A549 (cell line): ENCODE measurements at regions not wholly inside any gene's neighbourhood (a gene's known extent, or its start where the extent isn't known, plus 50 kb on each side); places are given as distances from the start of the nearest gene placed in this dataset.

Source experiments
- ATAC-seq, 2 experiments: fragments of 200-7000 bp in 1 of 2; fragments of >200 bp in 1 of 2; cut with Nextera tagmentation in 1 of 2; cut with Tn5 transposase in 1 of 2; 3 replicates each; pipeline versions ENCODE4 v1.8.0 to v1.9.1; 2018 to 2020; ENCODE audit warnings: mild to moderate bottlenecking in 1 of 2, moderate library complexity in 1 of 2
- CTCF ChIA-PET: fragments of 300-600 bp; sonication (Branson Sonifier 250); formaldehyde crosslinking; extraction: SDS; loops from one replicate; lab custom pipeline; 2021; ENCODE audit warnings: antibody characterized with exemption, inconsistent platforms; lab: Yijun Ruan, JAX
- POLR2A ChIA-PET: fragments of 350-600 bp; formaldehyde crosslinking; extraction: SDS; loops from one replicate; lab custom pipeline; 2021; ENCODE audit warnings: antibody characterized with exemption, inconsistent platforms; lab: Yijun Ruan, JAX
- DNase-seq, 2 experiments: peaks; one replicate each; pipeline versions ENCODE4 v3.0.0 to v3.0.0-alpha.2; 2011 to 2016; ENCODE audit warnings: low read depth in 1 of 2, low spot score in 1 of 2
- FAIRE-seq: peaks from 2 replicates; lab custom pipeline; 2011; peaks lifted over from hg19 to GRCh38; lab: Jason Lieb, UNC
- H3K27ac ChIP-seq, 2 experiments: fragments of >200 bp; sonication (Bioruptor Twin); formaldehyde crosslinking; 3 replicates each; pipeline ENCODE4 v1.5.1; 2016 to 2017
- H3K4me1 ChIP-seq: fragments of >200 bp; sonication (Bioruptor Twin); formaldehyde crosslinking; 3 replicates; pipeline ENCODE4 v1.6.1; 2016
- H3K4me2 ChIP-seq: fragments of >200 bp; sonication (Bioruptor Twin); formaldehyde crosslinking; 3 replicates; pipeline ENCODE4 v1.6.1; 2016
- H3K4me3 ChIP-seq: fragments of >200 bp; sonication (Bioruptor Twin); formaldehyde crosslinking; 3 replicates; pipeline ENCODE4 v1.5.1; 2016
- H3K9me3 ChIP-seq: fragments of >200 bp; sonication (Bioruptor Twin); formaldehyde crosslinking; 3 replicates; pipeline ENCODE4 v1.6.1; 2016
- CBX8 ChIP-seq: fragments of 200-600 bp; sonication (generic); IDR thresholded peaks from 2 replicates; pipeline ENCODE4 v1.6.1; 2016
- CEBPB ChIP-seq, 2 experiments: fragments of >200 bp in 1 of 2; sonication (Bioruptor Twin) in 1 of 2; formaldehyde crosslinking in 1 of 2; IDR thresholded peaks; 2 replicates each; pipeline ENCODE4 v1.6.1; 2012 to 2016
- CHD4 ChIP-seq: fragments of 200-600 bp; sonication (generic); IDR thresholded peaks from 2 replicates; pipeline ENCODE4 v1.6.1; 2016; ENCODE audit warnings: antibody characterized with exemption, mild to moderate bottlenecking, borderline replicate concordance
- EHF ChIP-seq: fragments of 250-450 bp; sonication (Bioruptor Pico); IDR thresholded peaks from 2 replicates; pipeline ENCODE4 v1.5.0; 2020; ENCODE audit warnings: mild to moderate bottlenecking
- EHMT2 ChIP-seq: fragments of 200-600 bp; sonication (generic); IDR thresholded peaks from 2 replicates; pipeline ENCODE4 v1.6.1; 2016; ENCODE audit warnings: antibody characterized with exemption, low read depth, mild to moderate bottlenecking, moderate library complexity
- ELK1 ChIP-seq: fragments of 150-350 bp; IDR thresholded peaks from 2 replicates; pipeline ENCODE4 v1.6.1; 2014; ENCODE audit warnings: low read depth, mild to moderate bottlenecking, low read length
- EP300 ChIP-seq, 2 experiments: fragments of >200 bp; sonication (Bioruptor Twin); formaldehyde crosslinking; IDR thresholded peaks; 2 replicates in 1 of 2; 3 replicates in 1 of 2; pipeline ENCODE4 v1.6.1; 2016 to 2017
- ESRRA ChIP-seq: fragments of 150-350 bp; IDR thresholded peaks from 2 replicates; pipeline ENCODE4 v1.6.1; 2014; ENCODE audit warnings: mild to moderate bottlenecking, low read length, borderline replicate concordance
- FOSB ChIP-seq: fragments of 250-450 bp; sonication (Bioruptor Pico); IDR thresholded peaks from 2 replicates; pipeline ENCODE4 v1.5.0; 2020; ENCODE audit warnings: mild to moderate bottlenecking, moderate library complexity
- FOXS1 ChIP-seq: fragments of 250-450 bp; sonication (Bioruptor Pico); IDR thresholded peaks from 2 replicates; pipeline ENCODE4 v1.5.0; 2020; ENCODE audit warnings: mild to moderate bottlenecking, moderate library complexity
- GATA3 ChIP-seq: IDR thresholded peaks from 2 replicates; pipeline ENCODE4 v1.6.1; 2012; ENCODE audit warnings: borderline replicate concordance
- HOXA7 ChIP-seq: fragments of 250-450 bp; sonication (Bioruptor Pico); IDR thresholded peaks from 2 replicates; pipeline ENCODE4 v1.5.0; 2020; ENCODE audit warnings: mild to moderate bottlenecking, moderate library complexity
- HOXB5 ChIP-seq: fragments of 250-450 bp; sonication (Bioruptor Pico); IDR thresholded peaks from 2 replicates; pipeline ENCODE4 v1.5.0; 2020; ENCODE audit warnings: mild to moderate bottlenecking, moderate library complexity
- JUN ChIP-seq, 2 experiments: fragments of >200 bp; sonication (Bioruptor Twin); formaldehyde crosslinking; IDR thresholded peaks; 2 replicates in 1 of 2; 3 replicates in 1 of 2; pipeline ENCODE4 v1.6.1; 2016 to 2017
- NFE2L2 ChIP-seq: fragments of 150-350 bp; conservative IDR thresholded peaks from 2 replicates; pipeline ENCODE4 v1.6.1; 2014; ENCODE audit warnings: low read length
- RARB ChIP-seq: fragments of 250-450 bp; sonication (Bioruptor Pico); IDR thresholded peaks from 2 replicates; pipeline ENCODE4 v1.8.0; 2021; ENCODE audit warnings: mild to moderate bottlenecking, moderate library complexity
- RFX5 ChIP-seq: fragments of 450-650 bp; IDR thresholded peaks from 2 replicates; pipeline ENCODE4 v1.7.1; 2014; ENCODE audit warnings: antibody characterized with exemption, mild to moderate bottlenecking, moderate library complexity
- RNF2 ChIP-seq: fragments of 200-600 bp; sonication (generic); IDR thresholded peaks from 2 replicates; pipeline ENCODE4 v1.6.1; 2016; ENCODE audit warnings: low read depth, mild to moderate bottlenecking, antibody characterized with exemption, moderate library complexity, borderline replicate concordance
- SREBF2 ChIP-seq: fragments of 450-650 bp; IDR thresholded peaks from 2 replicates; pipeline ENCODE4 v1.6.1; 2014; ENCODE audit warnings: mild to moderate bottlenecking, moderate library complexity
- ZFP36 ChIP-seq: fragments of 450-650 bp; IDR thresholded peaks from 2 replicates; pipeline ENCODE4 v1.6.1; 2014; ENCODE audit warnings: borderline replicate concordance; ENCODE audit not compliant: partially characterized antibody
- ZSCAN20 ChIP-seq: fragments of 250-450 bp; sonication (Bioruptor Pico); IDR thresholded peaks from 2 replicates; pipeline ENCODE4 v1.8.0; 2022; ENCODE audit warnings: mild to moderate bottlenecking, moderate library complexity
- WGBS: methylation state at CpG from one replicate; pipeline ENCODE4 v1.1.6; 2017; ENCODE audit errors: missing lambda C conversion rate; 5-methylcytosine and 5-hydroxymethylcytosine counted together
- TF ChIP-seq, protein P1 (sequence below): fragments of >200 bp; sonication (Bioruptor Twin); formaldehyde crosslinking; IDR thresholded peaks from 2 replicates; pipeline ENCODE4 v1.6.1; 2016
- TF ChIP-seq, protein P2 (sequence below): IDR thresholded peaks from 2 replicates; pipeline ENCODE4 v1.6.1; 2012
- TF ChIP-seq, protein P3 (sequence below): fragments of >200 bp; sonication (Bioruptor Twin); formaldehyde crosslinking; IDR thresholded peaks from 3 replicates; pipeline ENCODE4 v1.6.1; 2016

- POLR2A ChIA-PET: no interaction called here
- H3K4me1 ChIP-seq: no peaks in the 10 kb centered on the region
- no peak overlapping the region for H3K4me2 ChIP-seq
- ATAC-seq (no peak), FAIRE-seq (no peak), DNase-seq (no peak)
- CTCF ChIA-PET: no interaction called here
- 15% methylated on average over 1 of the region's 1 CpG for whole genome bisulfite sequencing
- no peak overlapping the region for H3K4me3 ChIP-seq
- H3K9me3 ChIP-seq: no peaks in the 10 kb centered on the region
- H3K27ac ChIP-seq: no peak overlapping the region
- TF ChIP-seq FOSB (CRISPR knock-in tag) (no peak), CHD4 (no peak), NFE2L2 (no peak), SREBF2 (no peak), HOXA7 (CRISPR knock-in tag) (no peak), JUN (IDR thresholded peaks at IDR 0.05) (no peak), ELK1 (no peak), EHF (no peak), ZFP36 (no peak), EHMT2 (no peak), RARB (CRISPR knock-in tag) (no peak), CBX8 (no peak), ZSCAN20 (CRISPR knock-in tag) (no peak), EP300 (IDR thresholded peaks at IDR 0.05) (no peak), ESRRA (no peak)
- TF ChIP-seq, protein P1, sequence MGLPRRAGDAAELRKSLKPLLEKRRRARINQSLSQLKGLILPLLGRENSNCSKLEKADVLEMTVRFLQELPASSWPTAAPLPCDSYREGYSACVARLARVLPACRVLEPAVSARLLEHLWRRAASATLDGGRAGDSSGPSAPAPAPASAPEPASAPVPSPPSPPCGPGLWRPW: no peak
- TF ChIP-seq, protein P2, sequence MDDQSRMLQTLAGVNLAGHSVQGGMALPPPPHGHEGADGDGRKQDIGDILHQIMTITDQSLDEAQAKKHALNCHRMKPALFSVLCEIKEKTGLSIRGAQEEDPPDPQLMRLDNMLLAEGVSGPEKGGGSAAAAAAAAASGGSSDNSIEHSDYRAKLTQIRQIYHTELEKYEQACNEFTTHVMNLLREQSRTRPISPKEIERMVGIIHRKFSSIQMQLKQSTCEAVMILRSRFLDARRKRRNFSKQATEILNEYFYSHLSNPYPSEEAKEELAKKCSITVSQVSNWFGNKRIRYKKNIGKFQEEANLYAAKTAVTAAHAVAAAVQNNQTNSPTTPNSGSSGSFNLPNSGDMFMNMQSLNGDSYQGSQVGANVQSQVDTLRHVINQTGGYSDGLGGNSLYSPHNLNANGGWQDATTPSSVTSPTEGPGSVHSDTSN: no peak
Observed at GRCh38 chr4:173936861-173937260, 346.6 kb downstream of the FBXO8 start.

DNA sequence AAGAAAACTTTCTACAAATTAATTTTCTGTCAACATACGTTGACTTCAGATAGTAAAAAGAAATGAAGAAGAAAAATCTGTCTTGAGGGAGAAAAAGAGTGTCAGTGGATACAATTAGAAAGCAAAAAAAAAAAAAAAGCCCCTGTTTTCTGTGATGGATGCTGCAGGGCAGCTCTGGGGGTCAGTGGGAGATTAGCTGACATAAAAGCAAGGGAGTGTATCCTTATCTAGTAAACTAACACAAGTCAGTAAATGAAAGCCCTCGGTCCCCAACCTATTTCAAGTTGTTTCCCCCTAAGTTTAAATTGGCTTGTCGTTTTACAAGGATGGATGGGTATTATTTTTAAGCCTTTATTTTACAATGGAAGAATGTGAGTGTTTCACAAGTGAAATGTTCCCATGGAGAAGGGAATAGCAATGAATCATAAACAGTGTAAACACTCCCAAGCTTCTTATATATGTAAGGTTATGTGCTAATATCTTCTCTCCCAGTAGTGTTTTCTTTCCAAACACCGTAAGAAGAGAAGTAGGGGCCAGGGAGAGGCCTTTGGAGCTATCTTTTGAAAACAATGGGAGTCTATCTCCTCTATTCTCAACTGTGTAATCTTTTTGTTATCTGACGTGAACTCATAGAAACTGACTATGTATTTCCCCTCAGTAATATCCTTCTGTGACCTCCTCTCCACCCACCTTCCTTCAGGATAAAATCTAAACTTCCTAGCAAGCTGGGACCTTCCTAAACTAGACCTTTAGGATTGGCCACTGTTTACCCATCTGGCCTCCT is 347.7 kb downstream of the FBXO8 start:
- Histone ChIP-seq H3K4me3 (no peak overlapping the region), H3K4me2 (peak overlapping the region; percentile 3; the same call in 1 of the 3 replicates), H3K9me3 (no peaks in the 10 kb centered on the region), H3K27ac (no peak overlapping the region), H3K4me1 (no peaks in the 10 kb centered on the region)
- no peak for TF ChIP-seq CEBPB (IDR thresholded peaks at IDR 0.05)
- no peak for TF ChIP-seq GATA3
- TF ChIP-seq, protein P3, sequence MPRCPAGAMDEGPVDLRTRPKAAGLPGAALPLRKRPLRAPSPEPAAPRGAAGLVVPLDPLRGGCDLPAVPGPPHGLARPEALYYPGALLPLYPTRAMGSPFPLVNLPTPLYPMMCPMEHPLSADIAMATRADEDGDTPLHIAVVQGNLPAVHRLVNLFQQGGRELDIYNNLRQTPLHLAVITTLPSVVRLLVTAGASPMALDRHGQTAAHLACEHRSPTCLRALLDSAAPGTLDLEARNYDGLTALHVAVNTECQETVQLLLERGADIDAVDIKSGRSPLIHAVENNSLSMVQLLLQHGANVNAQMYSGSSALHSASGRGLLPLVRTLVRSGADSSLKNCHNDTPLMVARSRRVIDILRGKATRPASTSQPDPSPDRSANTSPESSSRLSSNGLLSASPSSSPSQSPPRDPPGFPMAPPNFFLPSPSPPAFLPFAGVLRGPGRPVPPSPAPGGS: no peak
- TF ChIP-seq RNF2: no peak
- TF ChIP-seq RFX5: no peak
- no peak for TF ChIP-seq HOXB5
- TF ChIP-seq, protein P1: no peak
- no peak for TF ChIP-seq FOXS1 (CRISPR knock-in tag)
- WGBS: 39% methylated on average over 5 of the region's 5 CpGs
- POLR2A ChIA-PET: no interaction called here
- CTCF ChIA-PET: no interaction called here
- FAIRE-seq: no peak
- peak in 1 of 2 experiments; percentile 20 for DNase-seq
- ATAC-seq: peak; percentile 47 to 56; a peak in 3 of 6 replicates
